NCI-H2227 (cell line): ENCODE measurements at regions not wholly inside any gene's neighbourhood (a gene's known extent, or its start where the extent isn't known, plus 50 kb on each side); places are given as distances from the start of the nearest gene placed in this dataset.
"Not testable (repeated sequence)": the region's sequence is repeated elsewhere in the genome, so short reads cannot be mapped to it uniquely, and the experiment has no call there.

Source experiments
- DNase-seq: peaks from one replicate; lab custom pipeline; 2025; ENCODE audit not compliant: unreplicated experiment; lab: John Stamatoyannopoulos, UW

DNA sequence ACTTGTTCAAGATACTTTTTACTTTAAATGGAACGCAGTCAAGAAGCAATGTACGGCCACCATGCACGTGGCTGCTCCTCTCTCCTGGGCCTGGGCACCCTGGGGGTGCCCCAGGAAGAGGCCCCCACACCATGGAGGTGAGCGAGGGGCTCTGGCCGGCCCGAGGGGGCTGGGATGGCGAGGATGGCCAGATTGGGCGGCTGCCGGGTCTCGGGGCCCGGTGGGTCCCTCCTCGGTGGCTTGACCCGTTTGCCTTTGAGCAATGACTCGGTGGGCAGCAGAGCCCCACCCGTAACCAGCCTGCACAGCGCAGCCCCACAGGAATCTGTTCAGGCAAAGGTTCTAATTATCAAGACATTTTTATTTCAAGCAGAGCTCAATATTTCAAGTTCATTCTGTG is 167.4 kb downstream of the BRD1 start:
- no peak for DNase-seq

DNA sequence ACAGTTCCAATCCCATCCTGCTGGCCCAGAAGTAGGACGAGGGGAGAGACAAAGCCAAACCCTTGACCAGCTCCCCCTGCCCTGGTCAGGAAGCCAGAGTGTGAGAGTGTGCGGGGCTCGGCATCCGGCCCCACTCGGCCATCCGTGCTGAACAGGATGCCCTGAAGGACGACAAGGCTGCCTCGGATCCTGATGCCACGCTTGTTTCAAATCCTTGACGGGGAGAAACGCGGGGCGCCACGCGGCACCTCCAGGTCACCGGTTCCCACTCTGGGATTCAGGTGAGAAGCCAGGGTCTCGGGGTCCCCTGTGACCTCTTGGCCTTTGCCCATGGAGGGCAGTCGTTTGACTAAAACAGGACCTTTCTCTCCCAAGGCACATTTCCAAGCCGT is 167.8 kb downstream of the BRD1 start:
- no peak for DNase-seq

DNA sequence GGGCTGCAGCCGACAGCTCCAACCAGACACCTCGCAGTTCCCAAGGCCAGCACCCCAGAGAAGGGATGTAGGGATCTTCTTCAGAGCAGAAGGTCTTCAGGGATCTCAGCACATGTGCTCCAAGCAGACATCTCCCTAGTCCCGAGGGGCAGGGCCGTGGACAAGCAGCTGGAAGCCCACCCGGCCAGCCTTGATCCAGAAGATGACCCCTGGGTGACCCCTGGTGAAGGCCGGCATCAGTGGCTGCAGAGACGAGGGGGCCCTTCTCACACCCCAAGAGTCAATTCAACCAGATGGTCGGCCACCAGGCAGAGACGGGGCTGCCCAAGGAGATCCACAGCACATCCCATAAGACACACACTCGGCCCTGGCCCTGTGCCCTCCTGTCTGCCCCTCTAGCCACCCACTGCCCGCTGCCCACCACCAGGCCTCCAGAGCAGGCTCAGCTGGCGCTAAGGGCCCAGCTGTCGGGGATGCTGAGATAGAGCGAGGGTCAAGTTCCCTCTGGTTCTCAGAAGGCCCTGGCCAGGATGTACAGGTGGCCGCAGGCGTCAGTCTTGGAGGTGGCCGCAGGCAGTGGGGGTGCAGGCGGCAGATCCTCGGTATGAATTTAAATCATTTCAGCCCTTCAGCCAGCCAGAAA is 168.3 kb downstream of the BRD1 start:
- DNase-seq, result no peak

DNA sequence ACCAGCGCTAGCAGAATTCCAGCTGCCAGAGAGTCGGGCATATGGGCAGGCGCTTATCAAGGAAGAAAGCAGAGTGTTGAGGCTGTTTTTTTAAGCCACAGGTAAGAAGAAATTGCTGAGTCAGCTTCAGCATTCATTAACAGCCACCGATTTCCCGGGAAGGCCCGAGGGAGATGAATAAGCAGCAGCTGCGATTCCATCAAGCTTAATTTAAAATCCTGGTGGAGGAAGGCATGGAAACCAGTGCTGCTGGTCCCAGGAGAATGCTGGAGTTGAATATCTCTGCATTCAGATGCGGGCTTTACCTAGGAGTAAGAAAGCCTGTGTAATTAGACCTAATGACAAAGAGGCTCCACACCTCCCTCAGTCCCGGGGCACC is 168.8 kb downstream of the BRD1 start:
- no peak for DNase-seq

DNA sequence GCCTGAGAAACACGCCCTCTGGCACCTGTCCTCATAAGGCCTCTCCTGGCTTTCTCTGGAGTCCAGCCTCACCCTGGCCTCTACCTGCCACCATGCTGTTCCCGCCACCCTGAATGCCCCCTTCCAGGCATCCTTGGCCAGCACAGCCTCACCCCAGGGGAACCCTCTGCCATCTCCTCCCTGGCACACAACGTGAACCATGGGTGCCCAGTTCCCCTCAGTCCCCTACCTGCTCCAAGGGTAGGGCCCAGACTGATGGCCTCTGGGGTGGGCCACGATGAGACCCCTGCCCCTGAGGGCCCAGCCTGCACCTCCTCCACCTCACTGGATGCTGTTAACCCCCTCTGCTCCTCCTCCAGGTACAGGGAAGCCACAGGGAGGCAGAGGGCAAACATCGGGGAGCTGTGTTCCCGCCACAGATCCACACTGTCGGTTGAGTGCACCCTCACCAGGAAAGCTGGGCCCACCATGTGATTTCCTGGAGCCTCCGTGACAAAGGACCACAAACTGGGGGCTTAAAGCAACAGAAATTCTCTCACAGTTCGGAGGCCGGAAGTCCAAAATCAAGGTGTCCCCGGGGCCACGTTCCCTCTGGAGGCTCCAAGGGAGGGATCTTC is 169.6 kb downstream of the BRD1 start:
- no peak for DNase-seq

DNA sequence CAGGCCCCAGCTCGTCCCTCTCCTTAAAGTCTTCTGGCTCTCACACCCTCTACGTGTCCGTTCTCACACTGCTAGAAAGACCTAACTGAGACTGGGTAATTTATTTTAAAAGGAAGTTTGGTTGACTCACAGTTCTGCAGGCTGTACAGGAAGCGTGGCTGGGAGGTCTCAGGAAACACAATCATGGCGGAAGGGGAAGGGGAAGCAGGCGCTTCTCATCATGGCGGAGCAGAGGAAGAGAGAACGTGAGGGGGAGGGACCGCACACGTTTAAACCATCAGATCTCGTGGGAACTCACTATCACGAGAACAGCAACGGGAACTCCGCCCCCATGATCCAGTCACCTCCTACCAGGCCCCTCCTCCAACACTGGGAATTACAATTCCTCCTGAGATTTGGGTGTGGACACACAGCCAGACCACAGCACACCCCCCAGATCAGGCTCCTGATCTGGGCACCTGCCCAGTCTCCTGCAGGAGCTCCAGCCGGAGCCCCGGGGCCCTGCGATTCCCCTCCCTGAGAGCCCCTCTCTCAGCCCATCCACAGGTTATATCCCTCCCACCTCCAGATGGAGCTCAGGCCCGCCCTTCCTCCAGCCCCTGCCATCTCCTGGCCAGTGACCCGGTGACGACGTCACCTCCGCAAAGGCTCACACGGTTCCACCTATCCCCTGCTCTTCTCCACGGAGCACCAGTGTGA is 170.2 kb downstream of the BRD1 start:
- DNase-seq, result no peak

DNA sequence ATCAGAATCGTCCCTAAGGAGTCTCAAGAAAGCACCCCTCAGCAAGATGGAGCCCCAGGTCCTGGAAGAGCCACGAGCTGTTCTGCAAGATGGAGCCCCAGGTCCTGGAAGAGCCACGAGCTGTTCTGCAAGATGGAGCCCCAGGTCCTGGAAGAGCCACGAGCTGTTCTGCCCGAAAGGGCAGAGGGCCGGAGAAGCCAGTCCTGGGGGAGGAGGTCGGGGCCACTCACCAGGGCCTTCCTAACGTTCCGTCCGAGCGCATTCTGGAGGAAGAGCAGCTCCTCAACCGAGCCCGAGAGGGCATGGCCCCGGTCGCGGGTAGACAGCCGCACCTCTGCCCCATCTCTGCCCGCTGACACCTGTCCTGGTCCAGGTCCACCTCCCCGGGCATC is 170.8 kb downstream of the BRD1 start:
- not testable (repeated sequence) for DNase-seq

DNA sequence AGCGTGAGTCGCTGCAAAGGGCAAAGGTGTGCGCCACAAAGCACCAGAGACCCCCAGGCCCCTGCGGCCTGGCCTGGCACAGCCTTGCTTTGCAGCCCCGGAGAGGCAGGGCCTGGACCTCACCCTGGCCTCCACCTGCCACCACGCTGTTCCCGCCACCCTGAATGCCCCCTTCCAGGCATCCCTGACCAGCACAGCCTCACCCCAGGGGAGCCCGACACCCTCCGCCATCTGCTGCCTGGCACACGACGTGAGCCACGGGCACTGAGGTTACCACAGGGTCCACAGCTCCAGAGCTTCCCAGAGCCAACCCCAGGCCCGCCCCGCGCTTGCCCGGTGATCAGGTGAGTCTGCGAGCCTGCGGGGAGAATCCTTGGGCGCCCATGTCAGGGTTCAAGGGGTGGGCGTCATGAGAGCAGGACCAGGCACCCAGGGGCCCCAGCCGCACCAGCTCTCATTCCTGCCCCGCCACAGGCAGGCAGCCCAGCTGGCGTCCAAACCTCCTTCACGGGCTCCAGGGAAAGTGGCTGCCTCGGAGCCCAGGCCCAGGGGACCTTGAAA is 171.3 kb downstream of the BRD1 start:
- no peak for DNase-seq

DNA sequence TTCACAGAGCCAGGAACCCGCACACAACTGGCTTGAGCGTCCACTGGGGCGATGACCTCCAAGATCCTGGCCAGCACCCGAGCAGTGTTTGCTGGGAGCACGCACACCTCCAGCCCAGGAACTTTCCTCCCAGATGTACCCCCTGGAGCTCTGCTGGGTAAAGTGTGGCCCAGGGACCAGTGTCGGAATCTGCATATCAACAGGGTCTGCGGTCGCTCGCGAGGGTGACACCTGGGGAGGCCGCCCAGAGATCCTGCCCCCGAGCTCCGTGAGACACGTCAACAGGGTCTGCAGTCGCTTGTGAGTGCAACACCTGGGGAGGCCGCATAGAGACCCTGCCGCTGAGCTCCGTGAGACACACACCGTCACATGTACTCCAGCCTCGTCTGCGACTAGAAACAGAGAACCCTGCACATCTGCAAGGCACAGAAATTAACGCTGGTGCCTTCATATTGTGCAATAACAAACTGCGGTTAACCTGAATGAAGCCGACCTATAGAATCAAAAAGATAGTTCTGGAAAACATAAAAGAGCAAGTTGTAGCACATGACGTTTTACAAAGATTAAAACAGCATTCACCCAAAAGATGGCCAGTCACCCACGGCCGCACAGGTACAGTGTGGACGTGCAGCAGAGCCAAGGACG is 172.4 kb downstream of the BRD1 start:
- no peak for DNase-seq

DNA sequence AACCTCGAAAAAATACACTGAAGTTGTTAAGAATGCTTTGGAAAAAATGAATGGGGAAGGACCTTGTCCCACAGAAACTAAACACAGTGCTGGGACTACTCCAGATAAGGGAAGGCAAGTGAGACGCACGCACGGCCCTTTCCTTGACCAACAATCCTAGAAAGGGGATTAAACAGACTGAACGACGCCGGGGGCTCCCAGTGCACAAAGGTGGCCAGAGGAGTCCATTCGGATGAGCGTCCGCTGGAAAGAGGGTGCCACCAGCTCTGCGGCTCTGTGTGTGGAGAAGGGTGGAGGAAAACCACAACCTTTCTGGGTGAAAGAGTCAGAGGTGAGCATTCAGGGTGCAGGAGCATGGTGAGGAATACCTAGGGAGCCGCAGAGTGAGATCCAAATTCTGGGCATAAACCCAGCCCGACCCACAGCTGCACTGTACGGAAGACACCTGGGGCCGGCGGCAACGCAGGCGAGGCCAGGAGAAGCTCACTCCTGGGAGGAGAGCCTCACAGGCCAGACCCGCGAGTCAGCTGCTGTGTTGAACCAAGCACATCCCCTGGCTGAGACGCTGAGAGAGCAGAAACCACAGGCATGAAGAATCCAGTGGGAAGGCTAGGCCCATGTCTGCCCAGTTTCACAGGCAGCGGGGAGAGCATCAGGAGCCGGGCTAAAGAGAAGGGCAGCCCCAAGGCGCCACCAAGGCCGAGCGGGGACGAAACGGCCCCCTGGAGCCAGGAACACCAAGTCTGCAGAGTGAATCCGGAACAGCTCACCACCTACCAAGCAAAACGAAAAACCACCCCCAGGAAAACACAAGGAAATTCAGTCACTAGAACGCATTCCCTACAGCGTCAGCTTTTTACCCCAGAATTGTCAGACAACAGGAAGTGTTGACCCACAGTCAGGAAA is 177.1 kb downstream of the BRD1 start:
- no peak for DNase-seq

DNA sequence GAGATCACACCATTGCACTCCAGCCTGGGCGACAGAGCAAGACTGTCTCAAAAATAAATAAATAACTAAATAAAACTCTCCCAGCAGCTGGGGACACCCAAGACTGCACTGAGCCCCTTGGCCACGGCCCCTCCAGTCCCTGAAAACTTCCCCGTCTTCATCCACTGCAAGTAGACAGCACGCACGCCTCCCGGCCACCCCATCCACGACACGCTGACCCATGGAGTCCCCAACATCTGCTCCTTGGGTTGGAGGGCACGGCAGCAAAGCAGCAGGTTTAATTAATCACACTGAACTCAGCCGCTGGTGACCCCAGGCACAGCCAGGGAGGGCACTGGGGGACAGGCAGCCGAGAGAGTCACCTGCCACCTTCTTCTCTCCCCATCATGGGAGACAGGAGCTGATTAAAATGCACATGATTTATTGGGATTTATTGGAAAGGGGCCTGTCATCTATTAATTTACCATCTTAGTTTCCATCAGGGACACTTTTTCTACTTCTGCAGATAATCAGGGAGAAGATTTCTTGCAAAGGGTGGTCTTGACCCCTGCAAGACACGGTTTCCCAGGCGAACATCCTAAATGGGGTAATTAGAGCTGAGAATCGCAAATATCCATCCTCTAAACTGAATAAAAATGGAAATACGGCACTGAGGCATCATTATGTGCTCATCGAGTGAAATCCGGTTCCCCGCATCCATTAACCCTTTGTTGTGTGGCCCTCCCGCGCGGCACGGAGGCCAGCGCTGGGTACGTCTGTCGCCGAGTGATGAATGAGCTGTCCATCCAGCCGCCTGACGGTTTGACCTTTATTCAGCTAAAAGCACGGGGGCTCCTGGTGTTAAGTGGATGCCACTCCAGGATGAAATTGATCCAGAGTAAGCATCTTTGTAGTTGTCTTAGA is 178.3 kb downstream of the BRD1 start:
- no peak for DNase-seq

DNA sequence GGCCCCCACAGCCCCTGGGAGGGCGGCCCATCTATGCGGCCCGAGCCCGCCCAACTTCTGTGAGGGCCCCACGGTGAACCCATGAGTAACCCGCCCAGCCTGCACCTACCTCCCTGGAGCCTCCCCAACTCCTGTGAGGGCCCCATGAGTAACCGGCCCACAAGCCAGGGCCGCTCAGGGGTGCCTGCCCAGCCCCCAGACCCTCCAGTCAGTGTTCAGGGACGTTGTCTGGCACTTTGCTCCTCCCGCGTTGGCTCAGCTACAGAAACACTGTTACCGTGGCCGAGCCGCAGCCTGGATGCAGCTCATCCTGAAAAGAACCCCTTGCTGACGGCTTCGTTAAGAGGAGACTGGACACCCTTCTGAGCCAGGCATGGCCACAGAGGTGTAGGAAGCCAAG is 179.6 kb downstream of the BRD1 start:
- DNase-seq, result no peak

DNA sequence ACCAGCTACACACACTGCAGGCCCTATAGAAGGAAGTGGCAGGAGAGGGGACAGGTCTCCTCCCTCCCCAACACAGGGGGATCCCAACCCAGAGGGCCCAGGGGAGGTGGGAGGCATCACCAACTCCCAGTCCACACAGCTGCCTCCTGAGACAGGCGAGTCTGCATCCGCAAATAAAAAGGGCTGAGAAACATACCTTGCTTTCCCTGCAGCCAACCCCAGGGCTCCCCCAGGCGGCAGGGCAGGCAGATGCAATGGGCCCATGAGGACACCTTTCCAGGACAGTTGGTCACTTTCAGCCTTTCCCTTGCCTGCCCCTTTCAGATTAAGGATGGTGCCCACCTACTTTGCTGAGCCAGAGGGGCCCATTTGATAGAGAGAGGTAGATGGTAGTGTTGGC is 180.0 kb downstream of the BRD1 start:
- no peak for DNase-seq

DNA sequence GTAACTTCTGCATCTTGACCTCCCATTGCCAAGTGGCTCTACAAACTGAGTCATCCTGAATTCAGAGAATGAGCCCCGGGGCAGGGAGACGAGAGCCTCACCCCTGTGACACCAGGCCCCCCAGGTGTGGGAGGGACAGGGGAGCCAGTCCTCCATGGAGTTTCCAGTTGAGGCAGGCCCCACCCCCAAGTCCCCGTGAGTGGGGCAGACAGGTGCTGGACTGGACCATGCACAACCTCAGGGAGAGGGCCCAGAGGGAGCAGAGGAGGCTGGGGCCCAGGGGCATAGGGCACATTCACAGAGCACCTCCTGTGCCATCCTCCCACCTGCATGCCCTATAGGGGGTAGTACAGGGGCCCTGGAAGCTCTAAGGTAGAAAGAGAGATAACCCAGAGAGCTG is 180.8 kb downstream of the BRD1 start:
- DNase-seq, result no peak

DNA sequence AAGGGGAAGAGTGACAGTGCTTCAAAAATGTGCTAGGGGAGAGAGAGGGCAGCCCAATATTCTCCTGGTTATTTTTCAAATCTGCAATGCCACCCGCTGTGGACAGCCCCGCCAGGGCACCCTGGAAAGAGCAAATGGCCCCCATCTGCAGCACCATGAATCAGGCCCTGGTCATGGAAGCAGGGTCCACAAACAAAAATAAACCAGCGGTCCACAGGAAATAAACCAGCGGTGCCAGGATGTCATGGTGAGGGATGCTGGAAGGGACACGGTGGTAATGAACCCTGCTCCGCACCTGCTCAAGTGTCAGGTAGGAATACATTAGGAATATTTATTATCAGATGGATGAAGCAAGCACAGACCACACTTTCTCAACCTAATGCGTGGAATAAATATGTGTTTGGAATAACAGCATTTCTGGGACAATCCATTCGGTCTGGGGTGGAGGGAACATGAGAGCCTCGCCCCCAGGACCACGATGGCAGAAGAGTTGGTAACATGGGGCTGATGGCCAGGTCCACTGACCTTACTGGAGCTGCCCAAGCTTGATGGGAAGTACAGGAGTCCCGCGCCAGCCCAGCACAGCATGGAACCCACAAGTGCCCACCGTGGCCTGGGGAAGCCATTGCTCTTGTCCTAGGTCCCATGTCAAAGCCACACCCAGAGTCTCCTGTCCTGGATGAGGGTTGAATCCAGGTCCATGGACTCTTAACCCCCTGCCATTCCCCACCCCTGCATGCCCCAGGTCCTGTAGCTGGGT is 181.7 kb downstream of the BRD1 start:
- DNase-seq, result no peak

DNA sequence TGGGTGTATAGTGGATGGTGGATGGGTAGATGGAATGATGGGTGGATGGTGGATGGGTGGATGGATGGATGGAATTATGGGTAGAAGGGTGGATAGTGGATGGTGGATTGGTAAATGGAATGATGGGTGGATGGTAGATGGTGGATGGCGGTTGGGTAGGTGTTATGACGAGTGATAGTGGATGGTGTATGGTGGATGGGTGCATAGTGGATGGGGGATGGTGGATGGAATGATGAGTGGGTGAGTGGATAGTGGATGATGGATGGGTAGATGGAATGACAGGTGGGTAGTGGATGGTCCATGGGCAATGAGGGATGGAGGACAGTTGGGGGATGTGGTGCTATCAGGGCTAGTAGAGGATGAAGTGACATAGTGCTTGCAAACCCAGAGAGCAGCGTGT is 182.4 kb downstream of the BRD1 start:
- no peak for DNase-seq

DNA sequence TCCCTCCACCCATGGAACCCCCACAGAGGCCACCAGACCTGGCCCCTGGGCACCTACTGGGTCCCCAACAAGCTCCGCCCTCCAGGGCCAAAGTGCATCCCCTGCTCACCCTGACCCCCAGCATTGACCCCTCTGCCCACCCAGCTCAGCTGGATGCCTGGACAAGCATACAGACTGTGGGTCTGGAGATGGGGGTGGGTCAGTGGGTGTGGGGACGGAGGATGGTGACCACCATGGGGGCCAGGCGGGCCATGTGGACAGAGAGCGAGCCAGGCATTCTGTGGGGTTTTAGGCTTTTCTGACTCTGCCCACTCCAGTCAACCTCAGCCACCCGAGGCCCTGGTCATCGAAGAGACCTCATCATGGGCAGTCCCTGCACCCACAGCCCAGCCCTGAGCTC is 183.7 kb downstream of the BRD1 start:
- DNase-seq, result no peak

DNA sequence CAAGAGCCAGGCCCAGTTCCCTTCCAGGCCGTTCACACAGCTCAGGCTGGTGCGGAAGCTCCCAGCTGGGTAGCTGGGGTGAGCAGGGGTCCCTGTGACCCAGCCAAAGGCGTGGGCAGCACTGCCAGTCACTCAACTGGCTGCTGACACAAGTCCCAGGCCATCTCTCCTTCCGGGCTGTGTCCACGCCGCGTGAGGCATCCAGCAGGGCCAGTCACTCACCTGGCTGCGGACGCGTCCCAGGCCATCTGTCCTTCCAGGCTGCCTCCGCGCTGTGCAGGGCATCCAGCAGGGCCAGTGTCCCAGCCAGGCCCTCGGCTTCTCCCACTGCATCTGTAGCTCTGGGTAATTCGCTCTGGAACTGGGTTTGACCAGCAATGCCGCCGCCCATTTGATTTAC is 184.2 kb downstream of the BRD1 start:
- DNase-seq, result no peak

DNA sequence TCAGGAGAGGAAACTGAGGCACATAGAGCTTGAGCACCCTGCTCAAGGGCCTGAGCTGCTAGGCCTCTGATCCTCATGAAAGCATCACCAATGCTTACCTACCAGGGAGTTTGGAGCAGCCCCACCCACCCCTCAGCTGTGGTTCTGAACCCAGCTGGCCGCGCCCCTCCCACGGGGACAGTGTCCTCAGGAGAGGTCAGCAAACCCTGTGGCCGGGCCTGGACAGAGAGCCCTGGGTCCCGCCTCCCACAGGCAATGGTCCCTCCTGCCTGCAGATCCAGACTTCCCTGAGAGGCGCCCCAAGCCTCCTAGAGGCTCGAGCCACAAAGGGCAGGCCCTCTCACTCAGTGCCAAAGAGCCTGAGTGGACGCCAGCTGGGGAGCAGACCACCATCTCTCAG is 184.9 kb downstream of the BRD1 start:
- no peak for DNase-seq
